ENCODE measurements at regions not wholly inside any gene's neighbourhood (a gene's known extent, or its start where the extent isn't known, plus 50 kb on each side); places are given as distances from the start of the nearest gene placed in this dataset.

DNA sequence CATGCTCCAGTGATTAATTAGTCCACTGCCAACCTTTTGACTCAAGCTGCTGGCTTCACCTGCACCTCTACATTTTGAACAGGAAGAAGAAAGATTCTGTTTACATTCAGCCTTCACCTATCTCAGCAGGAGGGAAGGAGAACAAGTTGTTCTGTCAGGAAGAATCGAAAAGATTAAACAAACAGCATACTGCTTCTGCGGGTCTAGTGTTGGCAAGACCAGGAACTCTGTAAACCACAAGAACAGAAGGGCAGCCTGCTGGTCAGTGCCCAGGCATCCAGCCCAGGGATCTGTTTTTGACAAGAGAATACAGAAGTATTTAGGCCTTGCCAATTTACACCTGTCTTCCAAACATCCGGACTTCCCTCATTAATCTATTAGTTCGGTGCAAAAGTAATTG, 189.7 kb downstream of the CHD9NB start:
- Mint-ChIP-seq H3K27me3 (no peaks in the 10 kb centered on the region), H3K36me3 (ENCODE audit: insufficient read depth) (no peaks in the 10 kb centered on the region), H3K9me3 (ENCODE audit: low read depth) (no peaks in the 10 kb centered on the region), H3K27ac (no peak overlapping the region), H3K4me3 (ENCODE audit: low read depth) (no peak overlapping the region), H3K4me1 (ENCODE audit: low read depth) (peaks cover 18% of the 10 kb centered on the region)
- DNase-seq (ENCODE audit: low spot score, unreplicated experiment) = no peak
- TF ChIP-seq, protein P1, sequence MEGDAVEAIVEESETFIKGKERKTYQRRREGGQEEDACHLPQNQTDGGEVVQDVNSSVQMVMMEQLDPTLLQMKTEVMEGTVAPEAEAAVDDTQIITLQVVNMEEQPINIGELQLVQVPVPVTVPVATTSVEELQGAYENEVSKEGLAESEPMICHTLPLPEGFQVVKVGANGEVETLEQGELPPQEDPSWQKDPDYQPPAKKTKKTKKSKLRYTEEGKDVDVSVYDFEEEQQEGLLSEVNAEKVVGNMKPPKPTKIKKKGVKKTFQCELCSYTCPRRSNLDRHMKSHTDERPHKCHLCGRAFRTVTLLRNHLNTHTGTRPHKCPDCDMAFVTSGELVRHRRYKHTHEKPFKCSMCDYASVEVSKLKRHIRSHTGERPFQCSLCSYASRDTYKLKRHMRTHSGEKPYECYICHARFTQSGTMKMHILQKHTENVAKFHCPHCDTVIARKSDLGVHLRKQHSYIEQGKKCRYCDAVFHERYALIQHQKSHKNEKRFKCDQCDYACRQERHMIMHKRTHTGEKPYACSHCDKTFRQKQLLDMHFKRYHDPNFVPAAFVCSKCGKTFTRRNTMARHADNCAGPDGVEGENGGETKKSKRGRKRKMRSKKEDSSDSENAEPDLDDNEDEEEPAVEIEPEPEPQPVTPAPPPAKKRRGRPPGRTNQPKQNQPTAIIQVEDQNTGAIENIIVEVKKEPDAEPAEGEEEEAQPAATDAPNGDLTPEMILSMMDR (IDR thresholded peaks at IDR 0.05; ENCODE audit: unreplicated experiment) = no peak

GRCh38 chr16:52861614-52862022, 191.1 kb downstream of the CHD9NB start:
- Mint-ChIP-seq H3K9me3 (ENCODE audit: low read depth) (no peaks in the 10 kb centered on the region), H3K4me1 (ENCODE audit: low read depth) (peaks cover 18% of the 10 kb centered on the region), H3K4me3 (ENCODE audit: low read depth) (no peak overlapping the region), H3K36me3 (ENCODE audit: insufficient read depth) (no peaks in the 10 kb centered on the region), H3K27ac (no peak overlapping the region), H3K27me3 (no peaks in the 10 kb centered on the region)
- TF ChIP-seq, protein P1 (IDR thresholded peaks at IDR 0.05; ENCODE audit: unreplicated experiment) = peak; percentile 71
- peak; percentile 17 for DNase-seq (ENCODE audit: low spot score, unreplicated experiment)

DNA sequence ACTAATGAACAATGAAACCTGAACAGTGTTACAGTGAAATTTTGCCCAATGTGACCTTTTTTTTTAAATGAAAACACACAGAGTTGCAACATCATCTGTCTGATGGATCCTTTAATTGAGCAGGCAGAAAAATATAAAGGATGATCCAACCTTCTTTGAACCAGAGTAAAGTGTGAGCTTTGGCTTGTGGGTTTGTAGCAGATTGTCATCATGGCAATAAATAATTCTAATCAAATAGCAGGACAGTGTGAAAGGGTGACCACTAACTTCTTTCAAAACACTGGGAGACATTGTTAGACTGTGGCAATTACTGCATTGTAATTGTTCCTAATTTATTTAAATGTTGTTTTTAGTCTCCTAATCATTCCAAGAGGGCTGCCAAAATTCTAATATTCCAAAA, 197.2 kb downstream of the CHD9NB start:
- H3K36me3 Mint-ChIP-seq (ENCODE audit: insufficient read depth) = no peaks in the 10 kb centered on the region
- no peaks in the 10 kb centered on the region for H3K4me1 Mint-ChIP-seq (ENCODE audit: low read depth)
- no peak overlapping the region for H3K4me3 Mint-ChIP-seq (ENCODE audit: low read depth)
- H3K27ac Mint-ChIP-seq = no peak overlapping the region
- no peaks in the 10 kb centered on the region for H3K27me3 Mint-ChIP-seq
- peaks cover 14% of the 10 kb centered on the region for H3K9me3 Mint-ChIP-seq (ENCODE audit: low read depth)
- no peak for DNase-seq (ENCODE audit: low spot score, unreplicated experiment)
- TF ChIP-seq, protein P1 (IDR thresholded peaks at IDR 0.05; ENCODE audit: unreplicated experiment) = no peak

DNA sequence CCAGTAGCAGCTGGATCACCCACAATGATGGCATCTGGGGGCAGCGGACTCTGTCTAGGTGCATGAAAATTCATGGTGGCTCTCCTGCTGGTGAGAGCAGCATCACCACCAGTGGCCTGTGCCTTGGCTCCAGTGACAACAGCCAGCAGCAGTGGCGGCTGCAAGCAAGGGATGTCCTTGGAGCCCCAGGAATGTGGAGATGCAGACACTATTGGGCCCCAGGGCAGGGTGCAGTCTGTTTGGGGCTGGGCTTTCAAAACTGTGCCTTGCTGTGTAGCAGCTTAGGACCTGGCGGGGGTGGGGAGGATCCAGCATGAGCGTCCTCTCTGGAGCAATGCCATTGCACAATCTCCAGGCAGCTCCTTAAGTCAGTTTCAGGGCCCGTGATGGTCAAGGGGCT, 199.7 kb downstream of the CHD9NB start:
- no peak for DNase-seq (ENCODE audit: low spot score, unreplicated experiment)
- H3K27me3 Mint-ChIP-seq = no peaks in the 10 kb centered on the region
- H3K9me3 Mint-ChIP-seq (ENCODE audit: low read depth) = peaks cover 28% of the 10 kb centered on the region
- H3K4me1 Mint-ChIP-seq (ENCODE audit: low read depth) = no peaks in the 10 kb centered on the region
- no peak overlapping the region for H3K4me3 Mint-ChIP-seq (ENCODE audit: low read depth)
- TF ChIP-seq, protein P1 (IDR thresholded peaks at IDR 0.05; ENCODE audit: unreplicated experiment) = no peak
- H3K36me3 Mint-ChIP-seq (ENCODE audit: insufficient read depth) = peaks cover 2% of the 10 kb centered on the region
- no peak overlapping the region for H3K27ac Mint-ChIP-seq

DNA sequence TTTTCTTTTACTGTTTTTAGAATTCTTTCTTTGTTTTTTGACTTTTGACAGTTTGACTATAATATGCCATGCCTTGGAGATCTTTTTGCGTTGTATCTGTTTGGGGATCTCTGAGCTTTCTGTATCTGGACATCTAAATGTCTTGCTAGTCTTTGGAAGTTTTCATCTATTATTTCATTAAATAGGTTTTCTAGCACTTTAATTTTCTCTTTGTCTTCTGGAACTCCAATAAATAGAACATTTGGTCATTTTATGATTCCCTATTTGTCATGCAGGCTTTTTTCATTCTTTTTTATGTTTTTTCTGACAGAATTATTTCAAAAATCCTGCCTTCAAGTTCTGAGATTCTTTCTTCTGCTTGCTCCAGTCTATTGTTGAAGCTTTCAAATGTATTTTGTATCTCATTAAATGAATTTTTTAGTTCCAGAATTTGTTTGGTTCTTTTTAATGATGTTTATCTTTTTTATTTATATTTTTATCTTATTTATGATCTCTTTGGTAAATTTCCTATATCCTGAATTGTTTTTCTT, 201.4 kb downstream of the CHD9NB start:
- H3K9me3 Mint-ChIP-seq (ENCODE audit: low read depth) = peaks cover 29% of the 10 kb centered on the region

More for the DNA sequence above, 201.4 kb downstream of the CHD9NB start:
- Mint-ChIP-seq H3K36me3 (ENCODE audit: insufficient read depth) (peaks cover 2% of the 10 kb centered on the region), H3K27me3 (no peaks in the 10 kb centered on the region), H3K4me3 (ENCODE audit: low read depth) (no peak overlapping the region), H3K27ac (no peak overlapping the region), H3K4me1 (ENCODE audit: low read depth) (no peaks in the 10 kb centered on the region)
- no peak for DNase-seq (ENCODE audit: low spot score, unreplicated experiment)
- TF ChIP-seq, protein P1 (IDR thresholded peaks at IDR 0.05; ENCODE audit: unreplicated experiment) = no peak

Data from progenitor cell of endocrine pancreas (in vitro differentiated cells).